ENCODE measurements at regions not wholly inside any gene's neighbourhood (a gene's known extent, or its start where the extent isn't known, plus 50 kb on each side); places are given as distances from the start of the nearest gene placed in this dataset.

DNA sequence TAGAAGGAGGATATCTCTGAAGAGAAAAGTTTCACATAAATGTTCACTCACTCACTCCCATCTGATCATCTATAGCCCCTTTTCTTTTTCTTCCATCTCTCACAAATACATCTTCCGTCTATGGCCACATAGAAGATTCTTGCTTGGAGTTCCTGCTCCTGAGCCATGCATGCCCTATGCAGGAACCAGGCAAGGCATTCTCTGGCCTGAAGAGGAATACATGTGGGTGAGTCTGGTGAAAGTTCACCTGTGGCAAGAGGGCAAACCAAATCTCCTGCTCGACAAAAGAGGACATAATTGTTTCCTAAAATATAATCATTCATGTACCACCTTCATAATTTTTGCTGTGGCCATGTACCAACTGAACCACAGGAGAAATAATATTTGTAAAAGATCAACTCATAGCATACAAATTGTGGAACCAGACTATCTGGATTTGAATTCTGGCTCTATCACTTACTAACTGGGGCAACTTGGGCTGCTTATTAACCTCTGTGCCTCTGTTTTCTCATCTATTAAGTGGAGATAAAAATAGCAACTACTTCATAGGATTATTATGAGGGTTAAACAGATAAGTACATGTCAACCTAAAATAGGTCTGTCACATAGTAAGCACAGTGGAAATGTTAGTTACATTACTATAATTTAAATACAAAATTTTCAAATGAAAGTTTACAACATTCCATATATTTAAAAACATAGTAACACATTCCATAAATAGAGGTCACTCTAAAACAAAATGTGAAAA, 121.2 kb upstream of the NFIB start (continued):
- TF ChIP-seq, protein P1, sequence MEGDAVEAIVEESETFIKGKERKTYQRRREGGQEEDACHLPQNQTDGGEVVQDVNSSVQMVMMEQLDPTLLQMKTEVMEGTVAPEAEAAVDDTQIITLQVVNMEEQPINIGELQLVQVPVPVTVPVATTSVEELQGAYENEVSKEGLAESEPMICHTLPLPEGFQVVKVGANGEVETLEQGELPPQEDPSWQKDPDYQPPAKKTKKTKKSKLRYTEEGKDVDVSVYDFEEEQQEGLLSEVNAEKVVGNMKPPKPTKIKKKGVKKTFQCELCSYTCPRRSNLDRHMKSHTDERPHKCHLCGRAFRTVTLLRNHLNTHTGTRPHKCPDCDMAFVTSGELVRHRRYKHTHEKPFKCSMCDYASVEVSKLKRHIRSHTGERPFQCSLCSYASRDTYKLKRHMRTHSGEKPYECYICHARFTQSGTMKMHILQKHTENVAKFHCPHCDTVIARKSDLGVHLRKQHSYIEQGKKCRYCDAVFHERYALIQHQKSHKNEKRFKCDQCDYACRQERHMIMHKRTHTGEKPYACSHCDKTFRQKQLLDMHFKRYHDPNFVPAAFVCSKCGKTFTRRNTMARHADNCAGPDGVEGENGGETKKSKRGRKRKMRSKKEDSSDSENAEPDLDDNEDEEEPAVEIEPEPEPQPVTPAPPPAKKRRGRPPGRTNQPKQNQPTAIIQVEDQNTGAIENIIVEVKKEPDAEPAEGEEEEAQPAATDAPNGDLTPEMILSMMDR (conservative IDR thresholded peaks at IDR 0.05; ENCODE audit: low read depth in 2 of 2), result no peak
- TF ChIP-seq ZNF114 (CRISPR knock-in tag; IDR thresholded peaks at IDR 0.05), result no peak
- TF ChIP-seq, protein P2, sequence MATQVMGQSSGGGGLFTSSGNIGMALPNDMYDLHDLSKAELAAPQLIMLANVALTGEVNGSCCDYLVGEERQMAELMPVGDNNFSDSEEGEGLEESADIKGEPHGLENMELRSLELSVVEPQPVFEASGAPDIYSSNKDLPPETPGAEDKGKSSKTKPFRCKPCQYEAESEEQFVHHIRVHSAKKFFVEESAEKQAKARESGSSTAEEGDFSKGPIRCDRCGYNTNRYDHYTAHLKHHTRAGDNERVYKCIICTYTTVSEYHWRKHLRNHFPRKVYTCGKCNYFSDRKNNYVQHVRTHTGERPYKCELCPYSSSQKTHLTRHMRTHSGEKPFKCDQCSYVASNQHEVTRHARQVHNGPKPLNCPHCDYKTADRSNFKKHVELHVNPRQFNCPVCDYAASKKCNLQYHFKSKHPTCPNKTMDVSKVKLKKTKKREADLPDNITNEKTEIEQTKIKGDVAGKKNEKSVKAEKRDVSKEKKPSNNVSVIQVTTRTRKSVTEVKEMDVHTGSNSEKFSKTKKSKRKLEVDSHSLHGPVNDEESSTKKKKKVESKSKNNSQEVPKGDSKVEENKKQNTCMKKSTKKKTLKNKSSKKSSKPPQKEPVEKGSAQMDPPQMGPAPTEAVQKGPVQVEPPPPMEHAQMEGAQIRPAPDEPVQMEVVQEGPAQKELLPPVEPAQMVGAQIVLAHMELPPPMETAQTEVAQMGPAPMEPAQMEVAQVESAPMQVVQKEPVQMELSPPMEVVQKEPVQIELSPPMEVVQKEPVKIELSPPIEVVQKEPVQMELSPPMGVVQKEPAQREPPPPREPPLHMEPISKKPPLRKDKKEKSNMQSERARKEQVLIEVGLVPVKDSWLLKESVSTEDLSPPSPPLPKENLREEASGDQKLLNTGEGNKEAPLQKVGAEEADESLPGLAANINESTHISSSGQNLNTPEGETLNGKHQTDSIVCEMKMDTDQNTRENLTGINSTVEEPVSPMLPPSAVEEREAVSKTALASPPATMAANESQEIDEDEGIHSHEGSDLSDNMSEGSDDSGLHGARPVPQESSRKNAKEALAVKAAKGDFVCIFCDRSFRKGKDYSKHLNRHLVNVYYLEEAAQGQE (IDR thresholded peaks at IDR 0.05; ENCODE audit: unreplicated experiment), result no peak

DNA sequence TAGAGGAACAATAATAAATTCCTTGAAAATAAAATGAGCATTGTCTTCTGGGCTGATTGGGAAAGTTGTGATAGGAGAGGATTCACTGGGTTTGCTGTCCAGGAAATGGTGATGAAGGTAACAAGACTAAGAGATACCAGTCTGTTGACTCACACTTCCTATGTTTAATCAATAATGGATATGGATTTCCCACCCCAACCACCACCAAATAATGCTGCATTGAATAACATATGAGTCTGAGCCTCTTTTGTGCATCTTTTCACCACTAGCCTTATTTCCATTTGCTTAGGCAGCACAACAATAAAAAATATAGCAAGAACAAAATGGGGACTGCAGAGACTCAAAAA, 120.2 kb upstream of the NFIB start:
- Histone ChIP-seq H3K36me3 (ENCODE audit: insufficient read depth) (no peaks in the 10 kb centered on the region), H3K4me1 (ENCODE audit: insufficient read depth) (no peaks in the 10 kb centered on the region), H2AFZ (no peak overlapping the region), H3K27me3 (ENCODE audit: insufficient read depth) (no peaks in the 10 kb centered on the region), H3K79me2 (replicated peaks; ENCODE audit: insufficient read depth) (no peaks in the 10 kb centered on the region), H3F3A (replicated peaks; ENCODE audit: low read depth) (no peaks in the 10 kb centered on the region), H3K4me3 (no peak overlapping the region), H3K27ac (ENCODE audit: low read depth) (no peak overlapping the region), H4K20me1 (replicated peaks; ENCODE audit: insufficient read depth) (no peaks in the 10 kb centered on the region), H3K9me2 (ENCODE audit: insufficient read depth) (no peaks in the 10 kb centered on the region), H3K4me2 (no peak overlapping the region)
- Mint-ChIP-seq H3K4me1 (peaks cover 9% of the 10 kb centered on the region), H3K4me3 (no peak overlapping the region), H3K36me3 (ENCODE audit: low read depth) (no peaks in the 10 kb centered on the region), H3K9me3 (peaks cover 3% of the 10 kb centered on the region; the same call in 1 of the 3 replicates), H3K27me3 (ENCODE audit: insufficient read depth, low read depth, poor library complexity) (no peaks in the 10 kb centered on the region), H3K27ac (no peak overlapping the region)
- no peak for TF ChIP-seq ZNF331 (CRISPR knock-in tag; IDR thresholded peaks at IDR 0.05; ENCODE audit: low read depth)
- no peak for TF ChIP-seq JUNB (IDR thresholded peaks at IDR 0.05; ENCODE audit: unreplicated experiment)
- no peak for TF ChIP-seq ZNF114 (CRISPR knock-in tag; IDR thresholded peaks at IDR 0.05)
- TF ChIP-seq, protein P2 (IDR thresholded peaks at IDR 0.05; ENCODE audit: unreplicated experiment), result no peak
- TF ChIP-seq CREB1 (CRISPR knock-in tag; IDR thresholded peaks at IDR 0.05; ENCODE audit: low read depth), result no peak
- no peak for TF ChIP-seq EZH2 (IDR thresholded peaks at IDR 0.05; ENCODE audit: low read depth, unreplicated experiment)
- ATAC-seq (no peak), DNase-seq (ENCODE audit: low spot score) (no peak)
